GM18873 (cell line): ENCODE measurements at regions not wholly inside any gene's neighbourhood (a gene's known extent, or its start where the extent isn't known, plus 50 kb on each side); places are given as distances from the start of the nearest gene placed in this dataset.
"Not testable (repeated sequence)": the region's sequence is repeated elsewhere in the genome, so short reads cannot be mapped to it uniquely, and the experiment has no call there.

Experiments used
- ATAC-seq: cut with Tn5 transposase; IDR thresholded peaks from one replicate; pipeline ENCODE4 v1.9.1; 2021; ENCODE audit warnings: mild to moderate bottlenecking, moderate library complexity, moderate number of reproducible peaks; ENCODE audit not compliant: unreplicated experiment, low FRiP score

- no peak for ATAC-seq
Observed at GRCh38 chr12:28966046-28966780, 182.9 kb upstream of the FAR2 start.

- no peak for ATAC-seq
Observed at GRCh38 chr12:28967426-28967825, 181.7 kb upstream of the FAR2 start.

- ATAC-seq, result no peak
Observed at GRCh38 chr12:28973491-28973890, 175.6 kb upstream of the FAR2 start.

DNA sequence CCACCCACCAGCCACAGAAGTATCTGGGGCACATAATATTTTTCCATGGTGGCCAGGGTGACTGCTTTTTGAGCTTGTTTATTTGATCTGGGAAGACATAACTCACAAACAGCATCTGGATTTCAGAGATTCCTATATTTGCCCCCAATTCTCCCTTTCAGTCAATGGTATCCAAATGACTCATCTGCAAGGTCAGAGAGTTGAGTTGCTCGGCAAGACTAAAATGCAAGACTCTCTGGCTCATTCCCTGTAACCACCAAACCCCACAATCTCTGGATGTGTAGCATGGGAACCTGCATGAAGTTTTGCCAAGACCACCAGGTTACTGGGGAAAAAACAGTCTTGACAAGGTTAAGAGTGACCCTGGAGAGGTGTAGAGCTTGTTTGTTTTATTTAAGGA is 174.9 kb upstream of the FAR2 start:
- no peak for ATAC-seq

DNA sequence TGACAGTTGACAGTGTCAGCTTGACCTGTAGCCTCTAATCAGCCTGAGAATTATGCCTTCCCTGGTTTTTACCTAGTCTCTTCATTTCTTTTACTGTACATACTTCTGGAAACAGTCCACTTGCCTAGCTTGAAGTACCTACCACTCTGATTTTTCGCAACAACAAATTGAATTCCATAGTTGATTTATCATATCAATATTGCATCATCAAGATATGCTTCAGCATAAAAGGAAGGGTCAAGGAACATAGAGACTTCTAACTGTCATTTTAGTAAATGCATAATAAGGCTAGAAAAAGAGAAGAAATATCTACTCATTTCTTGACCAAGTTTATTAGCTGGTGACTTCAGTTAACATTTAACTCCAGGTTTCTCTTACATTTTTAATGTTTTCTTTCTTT is 174.2 kb upstream of the FAR2 start:
- no peak for ATAC-seq

GRCh38 chr12:28975564-28976340 is 173.3 kb upstream of the FAR2 start:
- ATAC-seq, result no peak

GRCh38 chr12:28980436-28980835 is 168.6 kb upstream of the FAR2 start:
- no peak for ATAC-seq

DNA sequence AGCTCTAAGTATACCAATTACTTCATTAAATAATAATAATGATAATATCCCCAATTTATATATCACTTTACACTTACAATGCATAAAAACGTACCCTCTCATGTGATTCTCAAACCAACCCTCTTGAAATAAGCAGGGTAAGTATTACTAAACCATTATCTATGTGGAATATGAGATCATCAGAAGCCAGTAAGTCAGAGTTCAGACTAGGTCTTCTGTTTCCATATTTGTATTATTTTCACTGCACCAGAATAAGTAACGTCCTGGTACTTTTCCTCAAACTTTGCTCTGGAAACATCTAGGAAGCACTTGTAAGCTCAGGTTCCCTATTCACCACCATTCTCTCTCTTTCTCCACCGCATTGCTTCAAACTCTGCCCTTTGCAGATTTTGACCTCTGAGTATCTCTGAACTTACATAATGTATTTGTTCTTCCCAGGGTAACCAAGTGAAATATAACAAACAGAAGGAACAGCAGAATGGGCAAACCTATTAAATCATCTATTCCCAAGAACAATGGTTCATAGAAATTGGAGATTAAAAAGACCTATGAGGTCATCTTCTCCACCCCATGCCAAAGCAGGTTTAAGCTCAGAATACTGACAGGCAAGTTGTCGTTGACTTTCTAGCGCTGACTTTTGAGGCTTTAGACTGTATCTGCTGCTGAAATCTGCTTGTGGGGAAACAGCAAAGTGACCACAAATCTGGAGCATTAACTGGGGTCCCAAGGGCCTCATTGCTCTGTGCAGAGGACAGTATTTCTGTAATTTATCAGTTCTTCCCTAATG is 161.3 kb upstream of the FAR2 start:
- no peak for ATAC-seq

DNA sequence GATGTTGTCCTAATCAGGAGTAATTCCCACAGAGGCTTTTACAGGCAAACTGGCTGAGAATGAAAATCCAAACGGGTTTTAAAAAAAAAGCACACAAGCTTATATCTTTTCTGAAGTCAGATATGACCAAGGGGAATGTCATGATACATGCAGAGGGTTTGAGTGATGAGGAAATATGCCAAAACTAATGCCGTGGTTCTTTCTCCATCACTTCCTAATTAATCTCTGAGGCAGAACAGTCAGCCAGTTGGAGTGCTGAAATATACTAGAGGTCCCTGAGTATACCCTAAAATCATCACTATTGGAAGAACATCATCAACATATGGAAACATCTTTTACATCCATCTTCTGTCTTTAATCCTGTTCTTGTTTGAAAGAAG is 160.8 kb upstream of the FAR2 start:
- no peak for ATAC-seq

- ATAC-seq, result no peak
Observed at GRCh38 chr12:28991626-28992025, 157.5 kb upstream of the FAR2 start.

GRCh38 chr12:28993720-28994119 is 155.4 kb upstream of the FAR2 start:
- no peak for ATAC-seq

GRCh38 chr12:28994179-28994715 is 154.8 kb upstream of the FAR2 start:
- ATAC-seq, result no peak

DNA sequence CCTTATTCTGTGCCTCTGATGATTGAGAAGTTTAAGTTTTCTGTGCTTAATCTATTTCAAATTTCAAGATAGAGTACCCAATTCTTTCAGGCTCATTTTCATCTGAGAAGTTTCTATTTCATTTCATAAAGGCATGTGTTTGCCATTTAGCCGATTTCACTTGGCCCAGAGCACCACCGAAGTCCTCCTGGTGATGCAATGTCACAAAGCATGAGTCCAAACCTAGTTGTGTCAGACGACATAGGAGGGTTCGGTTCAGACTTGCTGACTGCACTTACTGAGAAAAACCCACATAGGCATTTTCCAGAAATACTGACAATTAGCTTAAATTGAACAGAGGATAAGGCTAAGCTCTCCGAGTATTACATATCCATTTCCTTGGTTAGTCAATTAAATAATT is 152.4 kb upstream of the FAR2 start:
- ATAC-seq, result no peak

GRCh38 chr12:28998662-28999120 is 150.4 kb upstream of the FAR2 start:
- ATAC-seq, result no peak

GRCh38 chr12:29004066-29004935 is 144.8 kb upstream of the FAR2 start:
- no peak for ATAC-seq

GRCh38 chr12:29004936-29005304 is 144.2 kb upstream of the FAR2 start:
- ATAC-seq, result no peak

DNA sequence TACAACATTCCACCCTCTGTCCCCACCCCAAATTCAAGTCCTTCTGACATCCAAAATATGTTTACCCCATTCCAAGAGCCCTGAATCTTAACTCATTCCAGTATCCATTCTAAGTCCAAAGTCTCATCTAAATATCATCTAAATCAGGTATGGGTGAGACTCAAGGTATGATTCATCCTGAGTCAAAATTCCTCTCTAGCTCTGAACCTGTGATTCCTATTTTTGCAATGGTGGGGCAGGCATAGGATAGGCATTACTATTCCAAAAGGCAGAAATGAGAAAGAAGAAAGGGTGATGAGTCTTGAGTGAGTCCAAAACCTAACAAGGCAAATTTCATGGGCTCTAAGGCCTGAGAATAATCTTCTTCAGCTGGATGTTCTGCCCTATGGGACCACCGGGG is 140.3 kb upstream of the FAR2 start:
- ATAC-seq, result no peak

DNA sequence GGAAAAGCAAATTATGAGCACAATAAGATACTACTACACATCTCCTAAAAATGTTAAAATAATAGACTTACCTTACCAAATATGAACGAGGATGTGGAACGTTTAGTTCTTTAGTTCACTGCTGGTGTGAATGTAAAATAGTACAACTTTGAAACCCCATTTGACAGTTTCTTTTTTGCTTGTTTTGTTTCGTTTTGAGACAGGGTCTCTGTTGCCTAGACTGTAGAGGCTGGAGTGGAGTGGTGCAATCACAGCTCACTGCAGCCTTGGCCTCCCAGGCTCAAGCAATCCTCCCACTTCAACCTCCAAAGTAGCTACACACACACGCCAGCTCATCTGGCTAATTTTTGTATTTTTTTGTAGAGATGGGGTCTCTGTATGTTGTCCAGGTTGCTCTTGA is 136.4 kb upstream of the FAR2 start:
- ATAC-seq, result no peak

DNA sequence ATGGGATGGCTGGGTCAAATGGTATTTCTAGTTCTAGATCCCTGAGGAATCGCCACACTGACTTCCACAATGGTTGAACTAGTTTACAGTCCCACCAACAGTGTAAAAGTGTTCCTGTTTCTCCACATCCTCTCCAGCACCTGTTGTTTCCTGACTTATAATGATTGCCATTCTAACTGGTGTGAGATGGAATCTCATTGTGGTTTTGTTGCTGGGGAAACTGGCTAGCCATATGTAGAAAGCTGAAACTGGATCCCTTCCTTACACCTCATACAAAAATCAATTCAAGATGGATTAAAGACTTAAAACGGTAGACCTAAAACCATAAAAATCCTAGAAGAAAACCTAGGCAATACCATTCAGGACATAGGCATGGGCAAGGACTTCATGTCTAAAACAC is 131.5 kb upstream of the FAR2 start:
- ATAC-seq, result not testable (repeated sequence)

- no peak for ATAC-seq
Observed at GRCh38 chr12:29023436-29024076, 125.5 kb upstream of the FAR2 start.
